HG02973 (cell line): ENCODE measurements at regions not wholly inside any gene's neighbourhood (a gene's known extent, or its start where the extent isn't known, plus 50 kb on each side); places are given as distances from the start of the nearest gene placed in this dataset.
"Not testable (repeated sequence)": the region's sequence is repeated elsewhere in the genome, so short reads cannot be mapped to it uniquely, and the experiment has no call there.

Source experiments
- ATAC-seq: cut with Tn5 transposase; IDR thresholded peaks from one replicate; pipeline ENCODE4 v1.9.1; 2021; ENCODE audit warnings: moderate library complexity; ENCODE audit not compliant: unreplicated experiment

GRCh38 chr16:16991711-16992110, 479.0 kb downstream of the XYLT1 start:
- no peak for ATAC-seq

- no peak for ATAC-seq
Observed at GRCh38 chr16:16992975-16993765, 477.6 kb downstream of the XYLT1 start.

- ATAC-seq: no peak
Observed at GRCh38 chr16:16994831-16995230, 475.9 kb downstream of the XYLT1 start.

- ATAC-seq: no peak
Observed at GRCh38 chr16:16996827-16997226, 473.9 kb downstream of the XYLT1 start.

- ATAC-seq: no peak
Observed at GRCh38 chr16:16997349-16997748, 473.4 kb downstream of the XYLT1 start.

GRCh38 chr16:17001471-17001870, 469.3 kb downstream of the XYLT1 start:
- no peak for ATAC-seq

- ATAC-seq: no peak
Observed at GRCh38 chr16:17002565-17002964, 468.2 kb downstream of the XYLT1 start.

GRCh38 chr16:17005963-17006362, 464.8 kb downstream of the XYLT1 start:
- ATAC-seq: not testable (repeated sequence)

- no peak for ATAC-seq
Observed at GRCh38 chr16:17011712-17012111, 459.0 kb downstream of the XYLT1 start.

GRCh38 chr16:17013038-17013437, 457.7 kb downstream of the XYLT1 start:
- ATAC-seq: no peak

- ATAC-seq: no peak
Observed at GRCh38 chr16:17014484-17015121, 456.2 kb downstream of the XYLT1 start.

GRCh38 chr16:17015702-17016101, 455.1 kb downstream of the XYLT1 start:
- no peak for ATAC-seq

GRCh38 chr16:17017442-17017841, 453.3 kb downstream of the XYLT1 start:
- ATAC-seq: no peak

GRCh38 chr16:17018585-17018939, 452.2 kb downstream of the XYLT1 start:
- ATAC-seq: no peak

- ATAC-seq: no peak
Observed at GRCh38 chr16:17019366-17019765, 451.4 kb downstream of the XYLT1 start.

GRCh38 chr16:17023606-17024005, 447.2 kb downstream of the XYLT1 start:
- ATAC-seq: no peak

GRCh38 chr16:17024514-17024913, 446.2 kb downstream of the XYLT1 start:
- ATAC-seq: no peak

GRCh38 chr16:17026600-17027242, 444.0 kb downstream of the XYLT1 start:
- ATAC-seq: peak; percentile 80

- ATAC-seq: peak; percentile 46
Observed at GRCh38 chr16:17027488-17028129, 443.2 kb downstream of the XYLT1 start.

GRCh38 chr16:17029602-17030350, 441.0 kb downstream of the XYLT1 start:
- ATAC-seq: no peak
